OCI-LY1 (cell line): ENCODE measurements at regions not wholly inside any gene's neighbourhood (a gene's known extent, or its start where the extent isn't known, plus 50 kb on each side); places are given as distances from the start of the nearest gene placed in this dataset.
"Not testable (repeated sequence)": the region's sequence is repeated elsewhere in the genome, so short reads cannot be mapped to it uniquely, and the experiment has no call there.

ENCODE experiments used
- H2AFZ ChIP-seq: fragments of 200-600 bp; sonication (generic), shearing (Covaris generic); 2 replicates; pipeline ENCODE4 v1.6.0; 2014; ENCODE audit warnings: antibody characterized with exemption, mild to moderate bottlenecking, low read length
- H3F3A ChIP-seq: fragments of 200-600 bp; sonication (generic), shearing (Covaris generic); 2 replicates; pipeline ENCODE4 v1.6.0; 2014; ENCODE audit warnings: mild to moderate bottlenecking, antibody characterized with exemption, low read length, moderate library complexity; ENCODE audit not compliant: insufficient read depth
- H3K27ac ChIP-seq: fragments of 200-600 bp; sonication (generic); 2 replicates; pipeline ENCODE4 v1.5.1; 2014; ENCODE audit warnings: low read length, mixed run types, mild to moderate bottlenecking, low read depth; ENCODE audit not compliant: poor library complexity, severe bottlenecking
- H3K27me3 ChIP-seq: fragments of 200-600 bp; sonication (generic); 2 replicates; pipeline ENCODE4 v1.6.0; 2014; ENCODE audit warnings: antibody characterized with exemption, mild to moderate bottlenecking, low read length, moderate library complexity; ENCODE audit not compliant: insufficient read depth
- H3K36me3 ChIP-seq: fragments of 200-600 bp; sonication (generic); 2 replicates; pipeline ENCODE4 v1.6.1; 2014; ENCODE audit warnings: mild to moderate bottlenecking, antibody characterized with exemption, low read length, moderate library complexity, mixed read lengths; ENCODE audit not compliant: insufficient read depth
- H3K4me1 ChIP-seq: fragments of 200-600 bp; sonication (generic); 2 replicates; pipeline ENCODE4 v1.5.1; 2014; ENCODE audit warnings: mild to moderate bottlenecking, low read length, moderate library complexity; ENCODE audit not compliant: insufficient read depth, severe bottlenecking
- H3K4me2 ChIP-seq: fragments of 200-600 bp; sonication (generic), shearing (Covaris generic); 2 replicates; pipeline ENCODE4 v1.6.1; 2014; ENCODE audit warnings: low read length
- H3K4me3 ChIP-seq: fragments of 200-600 bp; sonication (generic); 2 replicates; pipeline ENCODE4 v1.5.1; 2014; ENCODE audit warnings: low read length, low read depth, mild to moderate bottlenecking, mixed read lengths; ENCODE audit not compliant: poor library complexity, severe bottlenecking
- H3K79me2 ChIP-seq: fragments of 200-600 bp; shearing (Covaris generic); 2 replicates; pipeline ENCODE4 v1.6.1; 2016; ENCODE audit warnings: mixed run types, low read length, mixed read lengths; ENCODE audit not compliant: insufficient read depth
- H3K9ac ChIP-seq: fragments of 200-600 bp; sonication (generic), shearing (Covaris generic); 2 replicates; pipeline ENCODE4 v1.6.1; 2014; ENCODE audit warnings: mild to moderate bottlenecking, low read length, mixed read lengths
- H3K9me2 ChIP-seq: fragments of 200-600 bp; sonication (generic), shearing (Covaris generic); 2 replicates; pipeline ENCODE4 v1.6.1; 2014; ENCODE audit warnings: low read depth, mild to moderate bottlenecking, low read length, mixed read lengths
- H3K9me3 ChIP-seq: fragments of 200-600 bp; shearing (Covaris generic); 2 replicates; pipeline ENCODE4 v1.6.1; 2014; ENCODE audit warnings: low read length, mixed read lengths
- H4K20me1 ChIP-seq: fragments of 200-600 bp; sonication (generic), shearing (Covaris generic); 2 replicates; pipeline ENCODE4 v1.6.0; 2016; ENCODE audit warnings: mild to moderate bottlenecking, low read length; ENCODE audit not compliant: insufficient read depth
- EZH2 ChIP-seq: fragments of 200-600 bp; sonication (generic), shearing (Covaris generic); IDR thresholded peaks from 2 replicates; pipeline ENCODE4 v1.8.0; 2017; ENCODE audit warnings: borderline replicate concordance, mixed run types, mild to moderate bottlenecking, antibody characterized with exemption, low read length, moderate library complexity, mixed read lengths
- TF ChIP-seq, protein P1 (sequence below): fragments of 200-600 bp; sonication (generic), shearing (Covaris generic); IDR thresholded peaks from 2 replicates; pipeline ENCODE4 v1.5.1; 2017; ENCODE audit warnings: mild to moderate bottlenecking, antibody characterized with exemption, low read length, moderate library complexity, mixed read lengths

DNA sequence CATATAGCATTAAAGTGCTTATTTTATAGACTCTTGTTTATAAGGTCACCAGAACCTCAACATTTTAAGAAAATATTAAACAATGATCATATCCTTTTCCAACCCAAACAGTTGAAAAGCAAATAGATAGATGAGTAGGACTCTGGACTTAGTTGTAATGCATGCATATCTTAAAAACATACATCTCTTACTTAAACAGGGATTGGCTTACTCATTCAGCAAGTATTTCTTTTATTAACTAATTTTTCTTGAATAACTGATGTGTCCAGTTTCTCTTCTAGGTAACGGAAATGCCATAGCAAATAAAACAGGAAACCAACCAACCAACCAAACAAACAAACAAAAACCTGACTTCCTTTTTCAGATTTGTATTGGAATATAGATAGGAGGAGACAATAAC, 70.9 kb upstream of the NBPF4 start:
- no peak for TF ChIP-seq EZH2
- TF ChIP-seq, protein P1, sequence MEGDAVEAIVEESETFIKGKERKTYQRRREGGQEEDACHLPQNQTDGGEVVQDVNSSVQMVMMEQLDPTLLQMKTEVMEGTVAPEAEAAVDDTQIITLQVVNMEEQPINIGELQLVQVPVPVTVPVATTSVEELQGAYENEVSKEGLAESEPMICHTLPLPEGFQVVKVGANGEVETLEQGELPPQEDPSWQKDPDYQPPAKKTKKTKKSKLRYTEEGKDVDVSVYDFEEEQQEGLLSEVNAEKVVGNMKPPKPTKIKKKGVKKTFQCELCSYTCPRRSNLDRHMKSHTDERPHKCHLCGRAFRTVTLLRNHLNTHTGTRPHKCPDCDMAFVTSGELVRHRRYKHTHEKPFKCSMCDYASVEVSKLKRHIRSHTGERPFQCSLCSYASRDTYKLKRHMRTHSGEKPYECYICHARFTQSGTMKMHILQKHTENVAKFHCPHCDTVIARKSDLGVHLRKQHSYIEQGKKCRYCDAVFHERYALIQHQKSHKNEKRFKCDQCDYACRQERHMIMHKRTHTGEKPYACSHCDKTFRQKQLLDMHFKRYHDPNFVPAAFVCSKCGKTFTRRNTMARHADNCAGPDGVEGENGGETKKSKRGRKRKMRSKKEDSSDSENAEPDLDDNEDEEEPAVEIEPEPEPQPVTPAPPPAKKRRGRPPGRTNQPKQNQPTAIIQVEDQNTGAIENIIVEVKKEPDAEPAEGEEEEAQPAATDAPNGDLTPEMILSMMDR: no peak

DNA sequence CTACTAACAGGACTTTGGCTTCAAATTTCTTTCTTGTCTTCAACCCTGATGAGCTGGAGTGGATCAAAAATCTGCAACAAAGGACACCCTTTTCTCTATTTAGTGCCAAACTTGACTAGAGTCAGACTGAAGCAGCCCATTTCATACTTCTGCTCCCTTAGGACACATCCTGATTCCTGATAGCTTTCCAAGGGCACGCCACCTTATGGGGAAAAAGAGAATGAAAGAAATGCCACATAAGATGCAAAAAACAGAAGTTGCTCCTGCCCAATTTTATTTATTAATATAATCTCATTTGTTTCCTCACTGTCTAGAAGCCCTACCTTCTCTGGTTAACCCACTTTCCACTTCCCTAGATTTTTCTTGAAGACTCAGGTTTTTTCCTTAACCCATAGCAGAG, 72.7 kb upstream of the NBPF4 start:
- no peak overlapping the region for H3K9ac ChIP-seq
- H3K4me1 ChIP-seq: no peaks in the 10 kb centered on the region
- no peaks in the 10 kb centered on the region for H3F3A ChIP-seq
- H3K4me3 ChIP-seq: no peak overlapping the region
- H3K27me3 ChIP-seq: no peaks in the 10 kb centered on the region
- H3K79me2 ChIP-seq: no peaks in the 10 kb centered on the region
- H3K9me3 ChIP-seq: no peaks in the 10 kb centered on the region
- no peak for TF ChIP-seq EZH2
- TF ChIP-seq, protein P1: peak; percentile 11; the same call in 1 of the 2 replicates
- no peaks in the 10 kb centered on the region for H3K9me2 ChIP-seq
- no peak overlapping the region for H2AFZ ChIP-seq
- no peaks in the 10 kb centered on the region for H4K20me1 ChIP-seq
- no peak overlapping the region for H3K4me2 ChIP-seq
- no peaks in the 10 kb centered on the region for H3K36me3 ChIP-seq
- no peak overlapping the region for H3K27ac ChIP-seq

More for the DNA sequence above, 70.9 kb upstream of the NBPF4 start:
- no peaks in the 10 kb centered on the region for H3K9me3 ChIP-seq
- H3K9me2 ChIP-seq: no peaks in the 10 kb centered on the region
- H3K4me3 ChIP-seq: no peak overlapping the region
- H3K9ac ChIP-seq: no peak overlapping the region
- no peak overlapping the region for H3K27ac ChIP-seq
- no peaks in the 10 kb centered on the region for H4K20me1 ChIP-seq
- H3K36me3 ChIP-seq: no peaks in the 10 kb centered on the region
- H3F3A ChIP-seq: no peaks in the 10 kb centered on the region
- no peaks in the 10 kb centered on the region for H3K79me2 ChIP-seq
- no peak overlapping the region for H3K4me2 ChIP-seq
- H3K4me1 ChIP-seq: no peaks in the 10 kb centered on the region
- no peak overlapping the region for H2AFZ ChIP-seq
- no peaks in the 10 kb centered on the region for H3K27me3 ChIP-seq

DNA sequence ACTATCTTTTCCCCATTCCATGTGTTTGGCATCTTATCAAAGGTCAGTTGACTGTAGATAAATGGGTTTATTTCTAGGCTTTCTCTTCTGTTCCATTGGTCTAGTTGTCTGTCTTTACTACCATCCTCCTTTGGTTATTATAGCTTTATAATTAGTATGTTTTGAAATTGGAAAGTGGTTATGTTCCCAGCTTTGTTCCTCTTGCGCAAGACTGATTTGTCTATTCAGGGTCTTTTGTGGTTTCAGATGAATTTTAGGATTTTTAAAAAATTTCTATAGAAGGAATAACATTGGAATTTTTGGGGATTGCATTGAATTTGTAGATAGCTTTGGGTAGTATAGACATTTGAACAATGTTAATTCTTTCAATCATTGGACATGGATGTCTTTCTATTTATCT, 77.0 kb upstream of the NBPF4 start:
- no peak overlapping the region for H2AFZ ChIP-seq
- H3K4me2 ChIP-seq: no peak overlapping the region
- no peak for TF ChIP-seq EZH2
- TF ChIP-seq, protein P1: no peak
- H3K36me3 ChIP-seq: no peaks in the 10 kb centered on the region
- H3K9ac ChIP-seq: no peak overlapping the region
- no peaks in the 10 kb centered on the region for H3K27me3 ChIP-seq
- H3K79me2 ChIP-seq: no peaks in the 10 kb centered on the region
- no peak overlapping the region for H3K4me3 ChIP-seq
- H3F3A ChIP-seq: no peaks in the 10 kb centered on the region
- no peaks in the 10 kb centered on the region for H3K9me2 ChIP-seq
- no peak overlapping the region for H3K27ac ChIP-seq
- no peaks in the 10 kb centered on the region for H4K20me1 ChIP-seq
- no peaks in the 10 kb centered on the region for H3K9me3 ChIP-seq
- no peaks in the 10 kb centered on the region for H3K4me1 ChIP-seq

DNA sequence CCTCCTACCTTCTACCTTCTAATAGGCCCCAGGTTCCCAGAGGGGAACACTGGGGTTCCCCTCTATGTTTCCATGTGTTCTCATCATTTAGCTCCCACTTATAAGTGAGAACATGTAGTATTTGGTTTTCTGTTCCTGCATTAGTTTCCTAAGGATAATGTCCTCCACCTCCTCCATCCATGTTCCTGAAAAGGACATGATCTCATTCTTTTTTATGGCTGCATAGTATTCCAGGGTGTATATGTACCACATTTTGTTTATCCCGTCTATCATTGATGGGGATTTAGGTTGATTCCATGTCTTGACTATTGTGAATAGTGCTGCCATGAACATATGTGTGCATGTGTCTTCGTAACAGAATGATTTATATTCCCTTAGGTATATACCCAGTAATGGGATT, 81.5 kb upstream of the NBPF4 start:
- not testable (repeated sequence) for H3F3A ChIP-seq, H3K9ac ChIP-seq, H4K20me1 ChIP-seq, H3K36me3 ChIP-seq, H3K79me2 ChIP-seq, H3K4me1 ChIP-seq, H3K9me3 ChIP-seq, H3K27ac ChIP-seq, H3K4me3 ChIP-seq, H3K4me2 ChIP-seq, H3K27me3 ChIP-seq, H2AFZ ChIP-seq, H3K9me2 ChIP-seq
